Left lung (tissue), 4 donors: ENCODE measurements at regions not wholly inside any gene's neighbourhood (a gene's known extent, or its start where the extent isn't known, plus 50 kb on each side); places are given as distances from the start of the nearest gene placed in this dataset.

Experiments
- ATAC-seq: fragments of 200-7000 bp; cut with Tn5 transposase; one replicate; pipeline ENCODE4 v1.9.1; 2020; ENCODE audit warnings: moderate library complexity
- DNase-seq, 4 donors: peaks; one replicate each; pipeline ENCODE4 v3.0.0-alpha.2; 2013 to 2020
- H3K27ac ChIP-seq, 2 donors: fragments of 200-600 bp; sonication (generic) in 1 of 2; one replicate each; pipeline versions ENCODE4 v1.5.0 to v1.8.0; 2020 to 2021
- H3K27me3 ChIP-seq, 2 donors: fragments of 200-600 bp; sonication (generic) in 1 of 2; one replicate each; pipeline versions ENCODE4 v1.5.0 to v1.8.0; 2020 to 2021
- H3K36me3 ChIP-seq, 2 donors: fragments of 200-600 bp; sonication (generic) in 1 of 2; one replicate each; pipeline versions ENCODE4 v1.5.0 to v1.8.0; 2020 to 2021
- H3K4me1 ChIP-seq, 2 donors: fragments of 200-600 bp; one replicate each; pipeline ENCODE4 v1.8.0; 2021
- H3K4me3 ChIP-seq, 2 donors: fragments of 200-600 bp; sonication (generic) in 1 of 2; one replicate each; pipeline versions ENCODE4 v1.5.0 to v1.8.0; 2020 to 2021; ENCODE audit warnings: mild to moderate bottlenecking in 1 of 2
- H3K9me3 ChIP-seq, 2 donors: fragments of 200-600 bp; sonication (generic) in 1 of 2; one replicate each; pipeline versions ENCODE4 v1.5.0 to v1.8.0; 2020 to 2021
- intact Hi-C, 2 donors: fragments of 100-400 bp; cut with DNase I; formaldehyde crosslinking; loops; one replicate each; pipeline versions ENCODE4 v1.11.2 to v1.14.2; 2022
- TF ChIP-seq, protein P1 (sequence below), 2 donors: fragments of 200-600 bp; sonication (generic) in 1 of 2; IDR thresholded peaks; one replicate each; pipeline versions ENCODE4 v1.5.0 to v1.8.0; 2021; ENCODE audit warnings: antibody characterized with exemption in 2 of 2
- donor health status: DM: no; HTN: yes; CAD: no.
- donor health status: DM: no; HTN: no; CAD: no.

DNA sequence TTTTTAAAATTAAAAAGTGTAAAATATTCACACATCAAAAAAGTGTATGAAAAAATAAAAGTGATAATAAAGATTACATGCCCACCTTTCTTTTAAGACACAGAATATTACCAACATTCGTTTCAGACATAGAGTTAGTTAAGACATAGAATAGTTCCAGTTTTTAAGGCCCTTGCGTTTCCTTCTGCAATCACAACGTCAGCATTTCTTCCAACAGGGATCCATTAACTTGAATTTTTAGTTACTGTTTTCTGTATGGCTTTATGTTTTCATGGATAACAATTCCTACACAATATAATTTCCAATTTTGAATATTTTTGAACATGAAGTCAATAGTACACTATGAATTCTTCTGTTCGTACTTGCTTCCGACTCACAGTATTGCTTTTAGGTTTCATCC is 170.8 kb upstream of the C11orf87 start:
- TF ChIP-seq, protein P1, sequence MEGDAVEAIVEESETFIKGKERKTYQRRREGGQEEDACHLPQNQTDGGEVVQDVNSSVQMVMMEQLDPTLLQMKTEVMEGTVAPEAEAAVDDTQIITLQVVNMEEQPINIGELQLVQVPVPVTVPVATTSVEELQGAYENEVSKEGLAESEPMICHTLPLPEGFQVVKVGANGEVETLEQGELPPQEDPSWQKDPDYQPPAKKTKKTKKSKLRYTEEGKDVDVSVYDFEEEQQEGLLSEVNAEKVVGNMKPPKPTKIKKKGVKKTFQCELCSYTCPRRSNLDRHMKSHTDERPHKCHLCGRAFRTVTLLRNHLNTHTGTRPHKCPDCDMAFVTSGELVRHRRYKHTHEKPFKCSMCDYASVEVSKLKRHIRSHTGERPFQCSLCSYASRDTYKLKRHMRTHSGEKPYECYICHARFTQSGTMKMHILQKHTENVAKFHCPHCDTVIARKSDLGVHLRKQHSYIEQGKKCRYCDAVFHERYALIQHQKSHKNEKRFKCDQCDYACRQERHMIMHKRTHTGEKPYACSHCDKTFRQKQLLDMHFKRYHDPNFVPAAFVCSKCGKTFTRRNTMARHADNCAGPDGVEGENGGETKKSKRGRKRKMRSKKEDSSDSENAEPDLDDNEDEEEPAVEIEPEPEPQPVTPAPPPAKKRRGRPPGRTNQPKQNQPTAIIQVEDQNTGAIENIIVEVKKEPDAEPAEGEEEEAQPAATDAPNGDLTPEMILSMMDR (IDR thresholded peaks at IDR 0.05), result no peak
- DNase-seq (no peak), ATAC-seq (no peak)
- Histone ChIP-seq H3K4me3 (no peak overlapping the region), H3K27me3 (no peaks in the 10 kb centered on the region), H3K36me3 (no peaks in the 10 kb centered on the region), H3K9me3 (peaks cover 0 to 8% of the 10 kb centered on the region in 2 donors), H3K4me1 (no peaks in the 10 kb centered on the region), H3K27ac (no peak overlapping the region)
- intact Hi-C loops, result no loop called here

DNA sequence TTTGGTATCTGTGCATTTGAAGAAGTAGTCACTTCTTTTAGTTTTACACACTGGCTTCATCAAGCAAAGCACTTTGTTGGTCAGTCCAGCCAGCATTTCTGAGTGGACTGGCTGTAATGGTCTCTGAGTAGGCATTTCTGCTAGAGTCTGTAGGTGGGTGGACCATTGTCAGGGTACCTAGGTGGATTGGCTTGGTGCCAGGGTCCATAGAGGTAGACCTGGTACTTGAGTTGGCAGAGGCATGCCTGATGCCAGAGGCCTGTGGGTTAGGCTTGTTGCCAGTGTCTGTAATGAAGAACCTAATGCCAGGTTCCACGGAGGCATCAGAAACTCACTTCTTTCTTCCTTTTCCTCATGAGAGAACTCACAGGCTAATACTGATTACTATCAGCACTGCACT is 157.9 kb upstream of the C11orf87 start:
- Histone ChIP-seq H3K27ac (no peak overlapping the region), H3K4me1 (no peaks in the 10 kb centered on the region), H3K4me3 (no peak overlapping the region), H3K9me3 (peaks cover 0 to 44% of the 10 kb centered on the region in 2 donors), H3K36me3 (no peaks in the 10 kb centered on the region), H3K27me3 (no peaks in the 10 kb centered on the region)
- ATAC-seq, result no peak
- TF ChIP-seq, protein P1 (IDR thresholded peaks at IDR 0.05), result no peak
- intact Hi-C loops, result no loop called here
- no peak for DNase-seq

DNA sequence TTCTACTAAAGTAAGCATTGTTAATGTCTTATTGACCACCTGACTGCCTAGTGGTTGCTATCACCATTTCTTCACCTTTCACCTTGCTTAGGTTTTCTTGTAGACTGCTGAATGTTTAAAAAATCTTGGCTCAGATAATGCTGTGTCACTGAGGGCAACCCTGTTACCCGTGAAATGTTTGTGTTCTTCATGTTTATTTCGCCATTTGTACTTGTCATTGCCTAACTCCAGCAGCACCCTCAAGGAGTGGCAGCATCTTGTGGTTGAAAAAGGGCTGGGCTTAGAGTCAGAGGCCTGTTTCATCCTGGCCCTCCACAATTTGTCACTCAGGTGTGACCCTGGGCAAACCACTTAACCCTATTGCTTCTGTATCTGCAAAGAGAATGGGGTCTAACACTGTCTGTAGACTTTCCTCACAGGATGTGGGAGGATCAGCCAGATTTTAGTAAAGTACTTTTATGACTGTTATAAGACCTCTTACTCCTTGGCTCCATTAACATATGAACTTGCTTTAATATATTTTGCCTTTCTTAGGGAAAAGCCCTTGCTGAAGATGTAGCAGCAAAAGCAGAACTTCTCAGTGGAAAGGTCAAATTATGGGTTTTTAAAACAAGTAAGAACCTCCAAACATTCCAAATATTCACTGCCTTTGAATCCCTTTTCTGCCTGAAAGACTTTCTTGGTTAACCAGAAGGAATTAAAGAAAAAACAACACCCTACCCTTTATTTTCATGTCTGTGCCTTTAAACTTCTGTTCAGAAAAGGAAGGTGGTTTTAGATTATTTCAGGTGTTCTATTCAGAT is 154.5 kb upstream of the C11orf87 start:
- DNase-seq (peak in 1 of 4 donors; percentile 40), ATAC-seq (peak; percentile 90)
- TF ChIP-seq, protein P1 (IDR thresholded peaks at IDR 0.05), result no peak
- intact Hi-C loops, result no loop called here
- no peak overlapping the region for H3K27ac ChIP-seq
- no peak overlapping the region for H3K4me3 ChIP-seq
- H3K27me3 ChIP-seq, result no peaks in the 10 kb centered on the region
- H3K9me3 ChIP-seq, result peaks cover 0 to 21% of the 10 kb centered on the region in 2 donors
- no peaks in the 10 kb centered on the region for H3K36me3 ChIP-seq
- H3K4me1 ChIP-seq, result no peaks in the 10 kb centered on the region

DNA sequence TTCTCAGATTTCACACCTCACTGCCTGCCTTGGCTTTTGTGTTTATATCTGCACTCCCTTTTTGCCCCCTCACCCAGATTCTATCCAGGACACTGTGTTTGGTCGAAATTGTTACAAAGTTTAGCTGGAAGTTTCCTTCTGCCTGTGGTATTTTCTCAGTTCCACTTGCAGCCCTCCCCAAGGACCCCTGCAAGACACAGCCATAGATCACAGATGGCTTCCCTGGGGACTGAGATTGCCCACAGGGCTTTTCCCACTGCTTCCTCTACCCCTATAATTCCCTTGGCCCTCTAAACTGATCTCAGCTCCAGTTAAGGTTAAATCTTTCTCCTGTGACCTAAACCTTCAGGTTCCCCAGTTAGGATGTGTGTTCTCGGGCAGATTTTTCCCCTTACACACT is 146.1 kb upstream of the C11orf87 start:
- intact Hi-C loops, result no loop called here
- Histone ChIP-seq H3K9me3 (peaks cover 0 to 5% of the 10 kb centered on the region in 2 donors), H3K36me3 (no peaks in the 10 kb centered on the region), H3K4me1 (no peaks in the 10 kb centered on the region), H3K4me3 (no peak overlapping the region), H3K27ac (no peak overlapping the region), H3K27me3 (no peaks in the 10 kb centered on the region)
- ATAC-seq (no peak), DNase-seq (no peak)
- TF ChIP-seq, protein P1 (IDR thresholded peaks at IDR 0.05), result no peak

DNA sequence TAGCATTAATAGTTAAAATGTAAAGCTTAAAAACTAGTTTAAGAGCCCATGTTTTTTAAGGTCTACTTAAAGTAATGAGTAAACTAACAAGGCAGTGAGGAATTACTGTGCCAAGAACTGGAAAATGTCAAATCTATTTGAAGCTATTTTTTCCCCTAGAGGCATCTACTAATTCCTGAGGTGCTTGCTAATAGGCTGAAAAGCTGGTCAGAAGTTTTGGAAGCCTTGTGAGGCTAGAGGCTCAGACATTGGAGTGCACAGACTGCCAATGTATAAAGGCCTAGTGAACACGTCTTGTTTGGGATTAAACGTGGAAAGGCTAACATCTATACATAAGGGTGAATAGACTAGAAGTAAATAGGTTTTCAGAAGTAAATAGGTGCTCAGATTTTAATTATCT is 136.5 kb upstream of the C11orf87 start:
- DNase-seq, result no peak
- TF ChIP-seq, protein P1 (IDR thresholded peaks at IDR 0.05), result no peak
- Histone ChIP-seq H3K4me3 (no peak overlapping the region), H3K4me1 (no peaks in the 10 kb centered on the region), H3K9me3 (peaks cover 0 to 6% of the 10 kb centered on the region in 2 donors), H3K27ac (no peak overlapping the region), H3K27me3 (no peaks in the 10 kb centered on the region), H3K36me3 (no peaks in the 10 kb centered on the region)
- intact Hi-C loops, result no loop called here
- no peak for ATAC-seq
